ENCODE measurements at regions not wholly inside any gene's neighbourhood (a gene's known extent, or its start where the extent isn't known, plus 50 kb on each side); places are given as distances from the start of the nearest gene placed in this dataset.

DNA sequence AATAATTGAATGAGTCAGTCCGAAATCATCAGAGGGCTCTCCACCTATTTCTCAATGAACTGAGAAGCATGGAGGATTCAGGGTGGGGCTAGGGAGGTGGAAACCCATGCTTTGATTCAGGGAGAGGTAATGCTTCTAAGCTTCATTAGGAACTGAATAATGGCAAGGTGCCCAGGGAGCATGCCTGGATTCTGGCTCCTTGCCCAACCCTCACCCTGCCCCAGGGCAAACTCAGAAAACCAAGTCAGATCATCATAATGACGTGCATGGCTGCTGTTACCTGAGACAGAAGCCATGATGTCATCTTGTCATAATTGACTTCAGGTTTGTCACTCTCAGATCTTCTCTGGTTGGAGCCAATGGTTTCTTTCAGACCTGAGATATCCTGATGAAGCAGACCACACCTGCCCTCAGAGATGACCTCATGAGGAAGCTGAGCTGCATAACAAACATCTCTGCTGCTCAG lies 199.6 kb downstream of the SYK start:
- TF ChIP-seq POLR2AphosphoS5 (IDR thresholded peaks at IDR 0.05) (no peak), CTCF (IDR thresholded peaks at IDR 0.05) (no peak), EP300 (IDR thresholded peaks at IDR 0.05; ENCODE audit: low read depth) (no peak), POLR2A (IDR thresholded peaks at IDR 0.05) (no peak)
- H3K27me3 ChIP-seq = no peaks in the 10 kb centered on the region
- H3K4me1 ChIP-seq = peaks cover 0 to 3% (median 0%) of the 10 kb centered on the region in 4 donors
- H3K4me3 ChIP-seq = no peak overlapping the region
- intact Hi-C loops (cut with DNase I; ENCODE audit: low total_unique reads) = no loop called here
- in situ Hi-C loops (cut with MboI; ENCODE audit: low pct_ligation_motif_present in 1 of 4, low pct_unique_long_range_greater_than_20kb in 1 of 4, low sequenced_read_pairs in 3 of 4) = no loop called here
- H3K9me3 ChIP-seq = no peaks in the 10 kb centered on the region
- no peaks in the 10 kb centered on the region for H3K36me3 ChIP-seq
- WGBS, 2 donors (ENCODE audit: low coverage in 1 of 2) = 47 to 86% methylated on average over 1 to 2 of the region's 2 CpGs
- no peak for DNase-seq
- H3K27ac ChIP-seq = no peak overlapping the region

- TF ChIP-seq CTCF (IDR thresholded peaks at IDR 0.05) (no peak), POLR2AphosphoS5 (IDR thresholded peaks at IDR 0.05) (no peak), POLR2A (IDR thresholded peaks at IDR 0.05) (no peak), EP300 (IDR thresholded peaks at IDR 0.05; ENCODE audit: low read depth) (no peak)
Measured at GRCh38 chr9:91004484-91004883, 202.9 kb downstream of the SYK start.

GRCh38 chr9:91004992-91005391 lies 203.4 kb downstream of the SYK start:
- Histone ChIP-seq H3K4me1 (no peaks in the 10 kb centered on the region), H3K27me3 (no peaks in the 10 kb centered on the region), H3K36me3 (no peaks in the 10 kb centered on the region), H3K4me3 (no peak overlapping the region), H3K9me3 (no peaks in the 10 kb centered on the region), H3K27ac (no peak overlapping the region)
- in situ Hi-C loops (cut with MboI; ENCODE audit: low pct_ligation_motif_present in 1 of 4, low pct_unique_long_range_greater_than_20kb in 1 of 4, low sequenced_read_pairs in 3 of 4) (no loop called here), intact Hi-C loops (cut with DNase I; ENCODE audit: low total_unique reads) (no loop called here)
- no peak for TF ChIP-seq POLR2AphosphoS5 (IDR thresholded peaks at IDR 0.05)
- no peak for TF ChIP-seq EP300 (IDR thresholded peaks at IDR 0.05; ENCODE audit: low read depth)
- no peak for TF ChIP-seq CTCF (IDR thresholded peaks at IDR 0.05)
- TF ChIP-seq POLR2A (IDR thresholded peaks at IDR 0.05) = no peak
- no peak for DNase-seq
- WGBS, 2 donors (ENCODE audit: low coverage in 1 of 2) = 83 to 91% methylated on average over 2 to 4 of the region's 4 CpGs

More at GRCh38 chr9:91004484-91004883, 202.9 kb downstream of the SYK start:
- Histone ChIP-seq H3K9me3 (no peaks in the 10 kb centered on the region), H3K36me3 (no peaks in the 10 kb centered on the region), H3K27ac (no peak overlapping the region), H3K4me1 (no peaks in the 10 kb centered on the region), H3K27me3 (no peaks in the 10 kb centered on the region), H3K4me3 (no peak overlapping the region)
- in situ Hi-C loops (cut with MboI; ENCODE audit: low pct_ligation_motif_present in 1 of 4, low pct_unique_long_range_greater_than_20kb in 1 of 4, low sequenced_read_pairs in 3 of 4) (no loop called here), intact Hi-C loops (cut with DNase I; ENCODE audit: low total_unique reads) (no loop called here)
- DNase-seq = no peak
- 91% methylated on average over 6 of the region's 6 CpGs; no CpG with 5 or more reads in 1 of the 2 donors for WGBS, 2 donors (ENCODE audit: low coverage in 1 of 2)

DNA sequence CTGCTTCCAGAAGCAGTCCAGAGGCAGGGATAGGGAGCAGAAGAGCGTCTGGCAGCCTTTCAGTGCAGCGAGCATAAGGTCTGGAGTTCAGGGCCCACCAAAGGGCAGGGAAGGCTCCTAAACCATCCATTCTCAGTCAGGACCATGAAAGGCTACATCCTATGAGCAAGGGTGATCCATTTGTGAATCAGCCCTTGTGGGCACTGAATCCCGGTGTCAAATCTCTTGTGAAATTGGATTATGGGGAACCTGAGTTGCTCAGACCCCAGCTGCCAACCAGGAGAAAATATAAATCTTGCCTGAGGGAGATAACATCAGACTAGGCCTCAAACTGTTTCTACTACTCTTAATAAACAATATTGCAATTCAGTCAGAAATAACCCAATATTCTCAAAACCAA lies 204.4 kb downstream of the SYK start:
- Histone ChIP-seq H3K27ac (no peak overlapping the region), H3K4me1 (no peaks in the 10 kb centered on the region), H3K36me3 (no peaks in the 10 kb centered on the region), H3K9me3 (no peaks in the 10 kb centered on the region), H3K27me3 (no peaks in the 10 kb centered on the region), H3K4me3 (no peak overlapping the region)
- DNase-seq = no peak
- WGBS, 2 donors (ENCODE audit: low coverage in 1 of 2) = 77 to 94% methylated on average over 2 to 3 of the region's 3 CpGs
- intact Hi-C loops (cut with DNase I; ENCODE audit: low total_unique reads) (no loop called here), in situ Hi-C loops (cut with MboI; ENCODE audit: low pct_ligation_motif_present in 1 of 4, low pct_unique_long_range_greater_than_20kb in 1 of 4, low sequenced_read_pairs in 3 of 4) (no loop called here)
- no peak for TF ChIP-seq EP300 (IDR thresholded peaks at IDR 0.05; ENCODE audit: low read depth)
- TF ChIP-seq POLR2A (IDR thresholded peaks at IDR 0.05) = no peak
- TF ChIP-seq CTCF (IDR thresholded peaks at IDR 0.05) = no peak

Data from transverse colon (tissue), 4 donors.